ENCODE measurements at regions not wholly inside any gene's neighbourhood (a gene's known extent, or its start where the extent isn't known, plus 50 kb on each side); places are given as distances from the start of the nearest gene placed in this dataset.

DNA sequence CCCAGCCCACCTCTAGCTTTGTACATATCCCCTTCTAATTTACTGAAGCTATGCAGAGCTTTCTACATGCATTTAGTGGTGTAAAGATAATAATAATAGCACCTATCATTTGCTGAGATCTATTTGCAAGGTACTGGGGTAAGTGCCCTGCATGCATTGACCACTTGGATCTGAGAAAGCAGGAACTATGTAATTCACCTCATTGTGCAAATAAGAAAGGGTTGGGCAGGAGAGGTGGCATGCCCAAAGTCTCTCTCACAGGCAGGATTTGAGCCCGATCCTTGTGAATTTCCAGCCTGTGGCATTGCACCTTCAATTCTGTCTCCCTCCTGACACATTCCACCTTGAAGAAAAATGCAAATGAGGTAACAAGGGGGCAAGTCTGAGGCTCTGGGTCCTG, 352.3 kb upstream of the EEF2KMT start:
- Histone ChIP-seq H3K9me2 (replicated peaks; ENCODE audit: control insufficient read depth, low read length) (no peaks in the 10 kb centered on the region), H3K36me3 (ENCODE audit: control insufficient read depth, low read length) (no peaks in the 10 kb centered on the region), H3K27ac (ENCODE audit: low read depth, low read length) (no peak overlapping the region), H3K4me1 (ENCODE audit: control insufficient read depth, low read length) (no peaks in the 10 kb centered on the region), H4K20me1 (ENCODE audit: control insufficient read depth, insufficient read depth, low read depth, low read length) (no peaks in the 10 kb centered on the region), H3K9me3 (ENCODE audit: control insufficient read depth, insufficient read depth, low read length) (peaks cover 6% of the 10 kb centered on the region; the same call in 1 of the 2 replicates), H3K27me3 (ENCODE audit: control insufficient read depth, low read length) (no peaks in the 10 kb centered on the region), H3K79me2 (ENCODE audit: control insufficient read depth, low read length) (no peaks in the 10 kb centered on the region), H3K4me2 (ENCODE audit: low read length) (no peak overlapping the region), H3K4me3 (ENCODE audit: low read length) (no peak overlapping the region), H3F3A (ENCODE audit: control insufficient read depth, insufficient read depth) (no peaks in the 10 kb centered on the region)
- no peak for TF ChIP-seq EZH2phosphoT487 (IDR thresholded peaks at IDR 0.05; ENCODE audit: borderline replicate concordance, low read length)
- TF ChIP-seq, protein P1, sequence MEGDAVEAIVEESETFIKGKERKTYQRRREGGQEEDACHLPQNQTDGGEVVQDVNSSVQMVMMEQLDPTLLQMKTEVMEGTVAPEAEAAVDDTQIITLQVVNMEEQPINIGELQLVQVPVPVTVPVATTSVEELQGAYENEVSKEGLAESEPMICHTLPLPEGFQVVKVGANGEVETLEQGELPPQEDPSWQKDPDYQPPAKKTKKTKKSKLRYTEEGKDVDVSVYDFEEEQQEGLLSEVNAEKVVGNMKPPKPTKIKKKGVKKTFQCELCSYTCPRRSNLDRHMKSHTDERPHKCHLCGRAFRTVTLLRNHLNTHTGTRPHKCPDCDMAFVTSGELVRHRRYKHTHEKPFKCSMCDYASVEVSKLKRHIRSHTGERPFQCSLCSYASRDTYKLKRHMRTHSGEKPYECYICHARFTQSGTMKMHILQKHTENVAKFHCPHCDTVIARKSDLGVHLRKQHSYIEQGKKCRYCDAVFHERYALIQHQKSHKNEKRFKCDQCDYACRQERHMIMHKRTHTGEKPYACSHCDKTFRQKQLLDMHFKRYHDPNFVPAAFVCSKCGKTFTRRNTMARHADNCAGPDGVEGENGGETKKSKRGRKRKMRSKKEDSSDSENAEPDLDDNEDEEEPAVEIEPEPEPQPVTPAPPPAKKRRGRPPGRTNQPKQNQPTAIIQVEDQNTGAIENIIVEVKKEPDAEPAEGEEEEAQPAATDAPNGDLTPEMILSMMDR (IDR thresholded peaks at IDR 0.05; ENCODE audit: low read depth, low read length, poor library complexity, severe bottlenecking): no peak

DNA sequence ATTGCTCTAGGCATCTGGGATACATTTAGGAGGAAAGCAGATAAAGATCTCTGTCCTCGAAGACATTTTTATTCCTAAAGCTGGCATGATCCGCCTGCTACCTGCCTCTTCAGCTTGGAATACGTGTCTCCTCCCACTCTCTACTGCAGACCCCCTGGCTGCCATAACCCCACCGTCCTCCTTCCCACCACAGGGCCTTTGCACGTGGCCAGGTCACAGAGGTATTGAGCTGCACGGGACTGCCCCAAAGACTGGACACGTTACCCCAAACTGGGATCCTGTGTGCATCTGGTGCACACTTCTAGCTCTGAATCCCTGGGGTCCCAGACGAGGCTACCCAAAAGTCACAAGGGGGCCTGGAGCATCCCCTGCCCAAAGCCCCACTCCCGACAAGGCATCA, 351.2 kb upstream of the EEF2KMT start:
- no peak overlapping the region for H3K4me3 ChIP-seq (ENCODE audit: low read length)

DNA sequence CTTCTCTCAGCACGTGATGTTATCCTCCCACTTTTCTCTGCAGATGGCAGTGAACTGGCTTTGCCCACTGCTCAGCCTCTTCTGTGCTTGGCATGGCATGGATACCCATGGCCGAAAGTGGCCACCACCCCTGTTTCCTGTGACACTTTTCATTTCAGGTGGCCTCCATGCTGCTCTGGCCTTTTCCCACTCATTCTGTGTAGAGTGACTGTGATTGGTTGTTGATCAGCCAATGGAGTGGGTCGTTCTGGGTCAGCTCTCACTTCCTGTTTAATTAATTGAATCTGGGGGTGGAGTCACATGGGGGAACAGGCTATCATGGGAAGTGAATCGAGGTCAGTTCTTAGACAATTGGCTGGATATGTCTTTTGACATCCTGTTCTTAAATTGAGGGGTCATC, 350.1 kb upstream of the EEF2KMT start:
- H3K9me2 ChIP-seq (replicated peaks; ENCODE audit: control insufficient read depth, low read length): no peaks in the 10 kb centered on the region; the same call in 1 of the 2 replicates

More for the DNA sequence above, 351.2 kb upstream of the EEF2KMT start:
- H4K20me1 ChIP-seq (ENCODE audit: control insufficient read depth, insufficient read depth, low read depth, low read length): no peaks in the 10 kb centered on the region
- no peaks in the 10 kb centered on the region for H3K27me3 ChIP-seq (ENCODE audit: control insufficient read depth, low read length)
- H3K9me2 ChIP-seq (replicated peaks; ENCODE audit: control insufficient read depth, low read length): no peaks in the 10 kb centered on the region; the same call in 1 of the 2 replicates
- peaks cover 6% of the 10 kb centered on the region; the same call in 1 of the 2 replicates for H3K9me3 ChIP-seq (ENCODE audit: control insufficient read depth, insufficient read depth, low read length)
- no peak overlapping the region for H3K27ac ChIP-seq (ENCODE audit: low read depth, low read length)
- no peaks in the 10 kb centered on the region for H3K4me1 ChIP-seq (ENCODE audit: control insufficient read depth, low read length)
- no peaks in the 10 kb centered on the region for H3K79me2 ChIP-seq (ENCODE audit: control insufficient read depth, low read length)
- H3K36me3 ChIP-seq (ENCODE audit: control insufficient read depth, low read length): no peaks in the 10 kb centered on the region
- no peak for TF ChIP-seq EZH2phosphoT487 (IDR thresholded peaks at IDR 0.05; ENCODE audit: borderline replicate concordance, low read length)
- TF ChIP-seq, protein P1 (IDR thresholded peaks at IDR 0.05; ENCODE audit: low read depth, low read length, poor library complexity, severe bottlenecking): no peak
- H3F3A ChIP-seq (ENCODE audit: control insufficient read depth, insufficient read depth): no peaks in the 10 kb centered on the region
- no peak overlapping the region for H3K4me2 ChIP-seq (ENCODE audit: low read length)

More for the DNA sequence above, 350.1 kb upstream of the EEF2KMT start:
- H3K4me1 ChIP-seq (ENCODE audit: control insufficient read depth, low read length): no peaks in the 10 kb centered on the region
- no peaks in the 10 kb centered on the region for H3F3A ChIP-seq (ENCODE audit: control insufficient read depth, insufficient read depth)
- H3K79me2 ChIP-seq (ENCODE audit: control insufficient read depth, low read length): no peaks in the 10 kb centered on the region
- H3K9me3 ChIP-seq (ENCODE audit: control insufficient read depth, insufficient read depth, low read length): peaks cover 6% of the 10 kb centered on the region; the same call in 1 of the 2 replicates
- TF ChIP-seq, protein P1 (IDR thresholded peaks at IDR 0.05; ENCODE audit: low read depth, low read length, poor library complexity, severe bottlenecking): no peak
- TF ChIP-seq EZH2phosphoT487 (IDR thresholded peaks at IDR 0.05; ENCODE audit: borderline replicate concordance, low read length): no peak
- no peaks in the 10 kb centered on the region for H4K20me1 ChIP-seq (ENCODE audit: control insufficient read depth, insufficient read depth, low read depth, low read length)
- H3K27me3 ChIP-seq (ENCODE audit: control insufficient read depth, low read length): no peaks in the 10 kb centered on the region
- no peak overlapping the region for H3K4me3 ChIP-seq (ENCODE audit: low read length)
- no peaks in the 10 kb centered on the region for H3K36me3 ChIP-seq (ENCODE audit: control insufficient read depth, low read length)
- H3K27ac ChIP-seq (ENCODE audit: low read depth, low read length): no peak overlapping the region
- H3K4me2 ChIP-seq (ENCODE audit: low read length): no peak overlapping the region
